ENCODE measurements at regions not wholly inside any gene's neighbourhood (a gene's known extent, or its start where the extent isn't known, plus 50 kb on each side); places are given as distances from the start of the nearest gene placed in this dataset.

GRCh38 chr16:82231008-82231787 is 61.2 kb upstream of the MPHOSPH6 start:
- DNase-seq: peak; percentile 2

- peak; percentile 39 for DNase-seq
Observed at GRCh38 chr16:82229800-82230619, 60.0 kb upstream of the MPHOSPH6 start.

GRCh38 chr16:82226327-82226726 is 56.3 kb upstream of the MPHOSPH6 start:
- DNase-seq: no peak

GRCh38 chr16:82224821-82225220 is 54.8 kb upstream of the MPHOSPH6 start:
- DNase-seq: no peak

GRCh38 chr16:82220541-82220940 is 50.5 kb upstream of the MPHOSPH6 start:
- DNase-seq: no peak
